ENCODE measurements at regions not wholly inside any gene's neighbourhood (a gene's known extent, or its start where the extent isn't known, plus 50 kb on each side); places are given as distances from the start of the nearest gene placed in this dataset.
A peak's percentile ranks its signal among the peaks of the same experiment; 100 is the strongest.
"Not testable (repeated sequence)": the region's sequence is repeated elsewhere in the genome, so short reads cannot be mapped to it uniquely, and the experiment has no call there.

GRCh38 chr6:28768187-28768913 is 155.4 kb downstream of the TRIM27 start:
- DNase-seq (ENCODE audit: low spot score): no peak

- DNase-seq (ENCODE audit: low spot score): peak; percentile 13
Observed at GRCh38 chr6:28769626-28770402, 154.0 kb downstream of the TRIM27 start.

DNA sequence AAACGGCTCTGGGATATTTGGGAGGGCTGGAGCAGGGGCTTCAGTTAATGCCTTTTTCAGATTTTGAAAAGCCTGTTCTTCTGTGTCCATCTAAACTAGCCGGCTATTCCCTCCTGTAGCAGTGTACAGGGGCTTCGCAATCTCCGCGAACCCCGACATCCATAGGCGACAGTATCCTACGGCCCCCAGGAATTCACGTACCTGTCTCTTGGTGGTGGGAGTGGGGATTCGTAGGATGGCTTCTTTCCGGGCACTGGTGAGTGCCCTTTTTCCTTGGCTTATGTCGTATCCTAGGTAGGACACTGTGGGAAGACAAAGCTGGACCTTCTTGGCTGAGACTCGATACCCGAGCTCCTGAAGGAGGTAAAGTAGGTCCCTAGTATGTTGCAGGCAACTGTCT is 153.1 kb downstream of the TRIM27 start:
- no peak for DNase-seq (ENCODE audit: low spot score)

DNA sequence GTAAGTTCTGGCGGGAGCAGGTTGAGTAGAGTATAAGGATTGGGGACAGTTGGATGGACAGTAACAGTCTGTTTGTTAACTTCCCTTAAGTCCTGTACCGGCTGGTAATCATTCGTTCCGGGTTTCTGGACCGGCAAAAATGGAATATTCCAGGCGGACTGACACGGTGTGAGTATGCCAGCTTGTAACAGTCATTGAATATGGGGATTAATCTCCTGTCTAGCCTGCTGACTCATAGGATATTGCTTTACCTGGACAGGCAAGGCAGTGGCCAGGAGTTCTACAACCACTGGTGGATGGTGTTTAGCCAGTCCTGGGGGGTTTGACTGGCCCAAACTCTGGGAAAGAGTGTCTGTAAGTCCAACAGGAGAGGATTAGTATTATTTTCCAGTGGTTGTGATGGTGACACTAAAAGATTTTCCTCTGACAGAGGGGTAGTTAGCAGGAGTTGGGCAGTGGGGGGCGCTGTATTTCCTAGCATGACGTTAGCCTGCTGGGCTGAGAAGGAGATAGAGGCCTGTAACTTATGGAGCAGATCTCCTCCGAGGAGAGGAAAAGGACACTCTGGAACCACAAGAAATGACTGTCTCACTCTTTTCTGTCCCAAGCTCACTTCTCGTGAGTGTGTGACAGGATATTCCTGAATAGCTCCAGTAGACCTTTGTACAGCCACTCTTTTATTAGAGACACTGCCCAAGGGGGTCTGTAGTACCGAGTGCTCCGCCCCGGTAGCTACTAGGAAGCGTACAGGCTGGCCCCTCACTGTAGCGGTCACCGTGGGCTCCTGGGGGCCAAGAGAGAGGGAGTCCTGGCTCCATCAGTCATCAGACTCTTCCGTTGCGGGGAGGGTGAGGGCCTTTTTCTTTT is 152.2 kb downstream of the TRIM27 start:
- DNase-seq (ENCODE audit: low spot score): no peak

GRCh38 chr6:28772480-28773381 is 151.1 kb downstream of the TRIM27 start:
- DNase-seq (ENCODE audit: low spot score): no peak

- no peak for DNase-seq (ENCODE audit: low spot score)
Observed at GRCh38 chr6:28774292-28775051, 149.3 kb downstream of the TRIM27 start.

DNA sequence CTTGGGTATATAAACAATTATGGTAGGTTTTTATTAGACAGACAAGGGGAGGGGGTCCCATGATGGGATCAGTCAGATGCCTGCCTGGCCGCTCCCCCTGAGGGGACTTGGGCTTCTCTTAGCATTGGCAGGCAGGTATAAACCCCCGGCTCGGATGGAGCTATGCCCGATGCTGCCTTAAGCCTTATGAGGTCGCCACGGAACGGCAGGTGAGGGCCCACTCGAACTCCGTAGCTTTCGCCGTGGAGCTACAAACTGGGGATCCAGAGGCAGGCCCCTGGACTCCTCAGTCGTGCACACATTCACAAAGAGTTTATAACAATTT is 148.8 kb downstream of the TRIM27 start:
- DNase-seq (ENCODE audit: low spot score): no peak

GRCh38 chr6:28775405-28776129 is 148.2 kb downstream of the TRIM27 start:
- DNase-seq (ENCODE audit: low spot score): no peak

GRCh38 chr6:28776269-28777146 is 147.3 kb downstream of the TRIM27 start:
- DNase-seq (ENCODE audit: low spot score): no peak

DNA sequence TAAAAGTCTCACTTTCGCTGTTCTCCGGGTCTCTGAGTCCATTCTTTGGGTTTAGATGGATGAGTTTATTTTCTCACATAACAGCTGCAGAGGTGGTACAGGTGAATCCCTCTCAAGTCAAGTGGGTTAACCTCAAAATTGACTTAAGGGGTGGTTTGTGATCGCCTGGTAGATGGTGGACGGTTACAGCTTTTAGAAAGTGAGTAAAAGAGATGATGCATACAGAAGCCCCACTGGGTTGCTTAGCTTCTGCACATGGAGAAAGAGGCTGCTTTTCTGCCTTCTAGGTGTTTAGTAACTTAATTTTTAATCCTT is 146.7 kb downstream of the TRIM27 start:
- DNase-seq (ENCODE audit: low spot score): no peak

DNA sequence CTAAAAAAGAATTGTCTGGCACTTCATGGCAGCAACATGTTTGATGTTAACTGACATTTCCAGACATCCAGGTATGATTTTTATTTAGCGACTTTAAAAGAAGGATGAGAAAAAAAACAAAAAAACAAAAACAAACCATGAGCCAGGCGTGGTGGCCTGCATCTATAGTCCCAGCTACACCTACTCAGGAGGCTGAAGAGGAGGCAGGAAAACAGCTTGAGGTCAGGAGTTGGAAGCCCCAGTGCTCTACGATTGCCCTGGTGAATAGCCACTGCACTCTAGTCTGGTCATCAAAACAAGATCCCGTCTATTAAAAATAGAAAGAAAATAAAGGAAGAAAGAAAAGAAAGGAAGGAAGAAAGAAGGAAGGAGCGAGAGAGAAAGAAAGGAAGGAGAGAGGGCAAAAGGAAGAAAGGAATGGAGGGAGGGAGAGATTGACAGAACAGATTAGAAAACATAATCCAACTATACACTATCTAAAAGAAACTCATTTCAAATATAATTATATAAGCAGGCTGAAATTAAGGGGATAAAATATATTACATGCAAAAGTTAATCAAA is 141.6 kb downstream of the TRIM27 start:
- DNase-seq (ENCODE audit: low spot score): no peak

- no peak for DNase-seq (ENCODE audit: low spot score)
Observed at GRCh38 chr6:28785962-28786679, 137.7 kb downstream of the TRIM27 start.

GRCh38 chr6:28789553-28790083 is 134.2 kb downstream of the TRIM27 start:
- peak; percentile 78 for DNase-seq (ENCODE audit: low spot score)

DNA sequence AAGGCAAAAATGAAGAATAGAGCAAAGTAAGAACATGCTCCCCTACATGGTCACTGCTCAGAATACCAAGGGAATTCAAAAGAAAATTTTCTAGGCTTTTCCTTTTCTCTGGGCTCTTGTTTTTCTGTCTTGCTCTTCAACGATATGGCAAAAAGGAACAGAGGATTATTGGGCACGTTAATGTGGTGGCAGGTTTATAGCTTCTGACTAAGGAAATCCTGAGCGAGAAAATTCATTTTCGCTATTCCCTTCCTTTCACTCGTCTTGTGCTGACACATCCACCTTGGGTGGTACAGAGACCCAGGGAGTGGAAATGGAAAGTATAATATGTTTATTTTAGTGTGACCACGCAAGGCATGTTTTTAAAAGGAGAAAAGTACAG is 132.8 kb downstream of the TRIM27 start:
- DNase-seq (ENCODE audit: low spot score): no peak

DNA sequence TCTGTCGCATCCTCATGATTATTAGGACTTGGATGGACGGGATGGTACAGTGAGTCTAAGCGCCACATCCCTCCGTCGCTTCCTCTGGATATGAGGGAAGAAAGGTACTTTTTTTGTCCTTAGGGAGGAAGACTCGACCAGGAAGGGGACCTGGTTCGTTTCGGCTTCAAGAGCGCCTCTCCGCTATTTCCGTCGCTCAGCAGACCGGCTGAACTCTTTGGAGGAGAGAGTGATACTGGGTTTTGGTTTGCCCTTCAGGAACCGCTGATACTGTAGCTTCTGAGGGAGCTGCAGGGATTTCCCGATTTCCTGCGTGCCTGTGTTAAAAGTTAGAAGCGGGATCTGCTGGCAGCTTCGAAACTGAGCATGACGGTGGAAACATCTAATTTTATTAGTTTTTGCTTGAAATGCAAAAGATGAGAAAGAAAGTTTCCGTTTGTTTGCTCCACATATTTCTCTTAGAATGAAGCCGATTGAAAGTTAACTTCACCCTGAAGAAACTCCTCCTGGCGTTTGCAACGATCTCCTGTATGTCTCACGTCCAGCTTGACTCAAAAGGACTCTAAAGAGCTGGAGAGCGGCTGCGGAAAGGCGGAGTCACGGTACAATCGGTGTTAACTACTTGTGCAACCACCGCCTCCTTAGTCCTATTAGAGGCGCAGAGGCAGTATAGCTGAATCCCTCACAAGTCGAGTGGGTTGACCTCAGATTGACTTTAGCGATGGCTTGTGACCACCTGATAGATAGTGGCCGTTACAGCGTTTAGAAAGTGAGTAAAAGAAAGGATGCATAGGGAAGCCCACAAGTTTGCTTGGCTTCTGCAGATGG is 129.4 kb downstream of the TRIM27 start:
- DNase-seq (ENCODE audit: low spot score): peak; percentile 43

DNA sequence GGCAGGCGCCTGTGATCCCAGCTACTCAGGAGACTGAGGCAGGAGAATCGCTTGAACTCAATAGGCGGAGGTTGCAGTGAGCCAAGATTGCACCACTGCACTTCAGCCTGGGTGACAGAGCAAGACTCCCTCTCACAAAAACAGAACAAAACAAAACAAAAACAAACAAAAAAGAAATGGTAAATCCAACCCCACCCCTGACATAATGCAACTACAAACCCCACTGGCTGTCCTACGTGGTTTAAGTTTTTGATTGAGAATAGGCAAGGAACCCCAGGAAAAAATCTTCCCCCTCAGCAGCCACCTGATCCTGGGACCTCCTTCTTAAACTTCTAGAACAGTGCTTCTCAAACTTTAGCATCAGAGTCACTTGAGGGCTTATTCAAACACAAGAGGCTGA is 123.1 kb downstream of the TRIM27 start:
- DNase-seq (ENCODE audit: low spot score): not testable (repeated sequence)

Data from umbilical cord (tissue), 1 donor.